Endothelial cell of umbilical vein (primary cell): ENCODE measurements at regions not wholly inside any gene's neighbourhood (a gene's known extent, or its start where the extent isn't known, plus 50 kb on each side); places are given as distances from the start of the nearest gene placed in this dataset.

Experiments used
- BruUV-seq: library from RNA; stranded (reverse); fragments of 400-500 nt; replicated peaks from 2 replicates; lab custom pipeline; 2021; lab: Mats Ljungman, UMichigan
- CTCF ChIA-PET: fragments of 300-600, 350-600 bp; sonication (Branson Sonifier 250); formaldehyde crosslinking; loops from one replicate; lab custom pipeline; 2021; ENCODE audit warnings: antibody characterized with exemption, inconsistent platforms; lab: Charles Lee
- POLR2A ChIA-PET: fragments of 300-600, 350-600 bp; sonication (Branson Sonifier 250); formaldehyde crosslinking; loops from one replicate; lab custom pipeline; 2021; ENCODE audit warnings: antibody characterized with exemption, inconsistent platforms; lab: Charles Lee
- DNase-seq: peaks from one replicate; pipeline ENCODE4 v3.0.0-alpha.2; 2011; ENCODE audit warnings: low read depth, low spot score
- FAIRE-seq: peaks from 2 replicates; lab custom pipeline; 2011; peaks lifted over from hg19 to GRCh38; lab: Jason Lieb, UNC
- H2AFZ ChIP-seq: 2 replicates; pipeline ENCODE4 v1.6.0; 2012; ENCODE audit warnings: low read depth, low read length, control low read depth, inconsistent platforms
- H3K27ac ChIP-seq: 2 replicates; pipeline ENCODE4 v1.5.1; 2011; ENCODE audit warnings: low read depth, mild to moderate bottlenecking, control low read depth, low read length, moderate library complexity; ENCODE audit not compliant: insufficient read depth
- H3K27me3 ChIP-seq, 2 experiments: 2 replicates each; pipeline versions ENCODE4 v1.6.0 to v1.6.1; 2011; ENCODE audit warnings: low read length in 2 of 2, mixed read lengths in 1 of 2; ENCODE audit not compliant: control insufficient read depth in 2 of 2, insufficient read depth in 2 of 2
- H3K36me3 ChIP-seq, 2 experiments: 2 replicates in 1 of 2; 3 replicates in 1 of 2; pipeline ENCODE4 v1.5.1; 2011; ENCODE audit warnings: low read length in 2 of 2, mild to moderate bottlenecking in 1 of 2, moderate library complexity in 1 of 2; ENCODE audit not compliant: control insufficient read depth in 2 of 2, insufficient read depth in 2 of 2; ENCODE audit errors: extremely low read depth in 1 of 2
- H3K4me1 ChIP-seq: 3 replicates; pipeline ENCODE4 v1.5.1; 2011; ENCODE audit warnings: mild to moderate bottlenecking, low read length; ENCODE audit not compliant: control insufficient read depth, insufficient read depth; ENCODE audit errors: extremely low read depth
- H3K4me2 ChIP-seq: 2 replicates; pipeline ENCODE4 v1.6.1; 2011; ENCODE audit warnings: low read length, control low read depth, mixed read lengths; ENCODE audit not compliant: insufficient read depth
- H3K4me3 ChIP-seq, 3 experiments: fragments of 200-600 bp in 1 of 3; sonication (generic), shearing (Covaris generic) in 1 of 3; replicated peaks in 1 of 3; 2 replicates each; pipeline ENCODE4 v1.5.1; 2011 to 2016; ENCODE audit warnings: control low read depth in 3 of 3, low read length in 3 of 3, mild to moderate bottlenecking in 2 of 3, inconsistent platforms in 1 of 3, low read depth in 1 of 3, moderate library complexity in 1 of 3; ENCODE audit not compliant: insufficient read depth in 1 of 3
- H3K79me2 ChIP-seq: 2 replicates; pipeline ENCODE4 v1.6.0; 2012; ENCODE audit warnings: low read length, inconsistent platforms; ENCODE audit not compliant: control insufficient read depth, insufficient read depth
- H3K9ac ChIP-seq: replicated peaks from 2 replicates; pipeline ENCODE3; 2011; ENCODE audit warnings: low read length, control low read depth; ENCODE audit not compliant: insufficient read depth; ENCODE audit errors: extremely low read depth
- H3K9me1 ChIP-seq: replicated peaks from 3 replicates; pipeline ENCODE4 v1.6.0; 2011; ENCODE audit warnings: mild to moderate bottlenecking, low read length; ENCODE audit not compliant: control insufficient read depth, insufficient read depth; ENCODE audit errors: extremely low read depth
- H3K9me3 ChIP-seq: replicated peaks from 2 replicates; pipeline ENCODE4 v1.5.1; 2012; ENCODE audit warnings: low read length, inconsistent platforms; ENCODE audit not compliant: control insufficient read depth, insufficient read depth
- H4K20me1 ChIP-seq: replicated peaks from 2 replicates; pipeline ENCODE3; 2011; ENCODE audit warnings: mild to moderate bottlenecking, low read length; ENCODE audit not compliant: control insufficient read depth, insufficient read depth; ENCODE audit errors: extremely low read depth
- EZH2 ChIP-seq: IDR thresholded peaks from 2 replicates; pipeline ENCODE4 v1.6.1; 2012; ENCODE audit warnings: borderline replicate concordance, low read depth, mild to moderate bottlenecking, moderate library complexity, low read length, inconsistent platforms; ENCODE audit not compliant: severe bottlenecking
- FOS ChIP-seq: IDR thresholded peaks from 2 replicates; pipeline ENCODE4 v1.6.1; 2011; ENCODE audit warnings: mild to moderate bottlenecking, low read length, moderate library complexity, borderline replicate concordance; ENCODE audit not compliant: insufficient read depth
- GATA2 ChIP-seq: IDR thresholded peaks from 2 replicates; pipeline ENCODE4 v1.7.0; 2011; ENCODE audit warnings: low read depth, mild to moderate bottlenecking, moderate library complexity, mixed read lengths, low read length; ENCODE audit not compliant: insufficient read length, insufficient read depth
- JUN ChIP-seq: IDR thresholded peaks from 2 replicates; pipeline ENCODE4 v1.6.1; 2011; ENCODE audit warnings: borderline replicate concordance, low read depth; ENCODE audit not compliant: insufficient read length, insufficient read depth
- MYC ChIP-seq: IDR thresholded peaks from one replicate; pipeline ENCODE4 v1.6.1; 2011; ENCODE audit warnings: mild to moderate bottlenecking, low read depth, low read length
- POLR2A ChIP-seq: IDR thresholded peaks from 2 replicates; pipeline ENCODE4 v1.6.1; 2012; ENCODE audit warnings: low read depth, mild to moderate bottlenecking, control low read depth, low read length
- POLR2AphosphoS5 ChIP-seq: IDR thresholded peaks from 2 replicates; pipeline ENCODE4 v1.6.1; 2012; ENCODE audit warnings: low read depth, mild to moderate bottlenecking, control low read depth, low read length, moderate library complexity; ENCODE audit not compliant: insufficient read depth
- dilution Hi-C: fragments of 300-500 bp; cut with MboI; formaldehyde crosslinking; loops from one replicate; pipeline ENCODE4 v1.15.0; 2019; ENCODE audit warnings: low sequenced_read_pairs; ENCODE audit not compliant: extremely low pct_ligation_motif_present
- intact Hi-C: fragments of 100-400 bp; cut with micrococcal nuclease; formaldehyde crosslinking; loops from one replicate; pipeline ENCODE4 v1.10.0; 2022
- TF ChIP-seq, protein P1 (sequence below), 2 donors: IDR thresholded peaks; 1 replicate in 1 of 2; 2 replicates in 1 of 2; pipeline ENCODE4 v1.5.1; 2011; ENCODE audit warnings: low read length in 2 of 2, mild to moderate bottlenecking in 2 of 2, moderate library complexity in 2 of 2, control low read depth in 1 of 2, inconsistent platforms in 1 of 2, low read depth in 1 of 2; ENCODE audit not compliant: insufficient read depth in 1 of 2; ENCODE audit errors: extremely low read depth in 1 of 2
- TF ChIP-seq, protein P2 (sequence below): IDR thresholded peaks from 2 replicates; pipeline ENCODE4 v1.6.1; 2011; ENCODE audit not compliant: insufficient read depth, insufficient read length

DNA sequence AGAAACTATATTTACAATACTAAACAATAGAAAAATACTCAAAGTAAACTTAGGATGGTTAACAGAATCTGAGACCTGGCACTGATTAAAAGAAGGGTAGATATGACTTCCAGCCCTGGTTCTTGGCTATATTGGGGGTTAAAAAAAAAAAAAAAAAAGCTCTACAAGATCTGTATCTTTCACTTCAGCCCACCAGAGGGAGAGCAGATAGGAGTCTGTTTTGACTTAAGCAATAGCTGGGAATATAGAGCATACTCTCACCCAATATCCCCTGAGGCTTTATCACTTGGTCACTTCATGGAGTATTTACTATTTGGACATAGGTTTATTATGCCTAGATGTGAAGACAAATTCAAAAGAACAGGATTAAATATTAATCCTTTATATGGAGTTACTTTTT, 598.9 kb upstream of the LINC00305 start:
- H3K9ac ChIP-seq = no peak overlapping the region
- BruUV-seq = no TSS peak
- POLR2A ChIA-PET = no interaction called here

More for the DNA sequence above, 598.9 kb upstream of the LINC00305 start:
- Histone ChIP-seq H4K20me1 (no peaks in the 10 kb centered on the region), H3K79me2 (no peaks in the 10 kb centered on the region), H2AFZ (no peak overlapping the region), H3K27me3 (no peaks in the 10 kb centered on the region), H3K4me3 (no peak overlapping the region), H3K9me3 (peaks cover 4% of the 10 kb centered on the region), H3K36me3 (no peaks in the 10 kb centered on the region), H3K9me1 (no peaks in the 10 kb centered on the region), H3K4me1 (no peaks in the 10 kb centered on the region), H3K27ac (no peak overlapping the region), H3K4me2 (no peak overlapping the region)
- dilution Hi-C loops (no loop called here), intact Hi-C loops (no loop called here)
- no peak for FAIRE-seq
- CTCF ChIA-PET = interaction anchor here (1.0 kb wide), 1 partner anchor 9 kb away, joined by 3 read pairs; no protein-coding TSS in a partner anchor
- no peak for TF ChIP-seq GATA2
- TF ChIP-seq MYC = no peak
- TF ChIP-seq POLR2A = no peak
- TF ChIP-seq JUN = no peak
- no peak for TF ChIP-seq FOS
- no peak for TF ChIP-seq EZH2
- TF ChIP-seq, protein P1, sequence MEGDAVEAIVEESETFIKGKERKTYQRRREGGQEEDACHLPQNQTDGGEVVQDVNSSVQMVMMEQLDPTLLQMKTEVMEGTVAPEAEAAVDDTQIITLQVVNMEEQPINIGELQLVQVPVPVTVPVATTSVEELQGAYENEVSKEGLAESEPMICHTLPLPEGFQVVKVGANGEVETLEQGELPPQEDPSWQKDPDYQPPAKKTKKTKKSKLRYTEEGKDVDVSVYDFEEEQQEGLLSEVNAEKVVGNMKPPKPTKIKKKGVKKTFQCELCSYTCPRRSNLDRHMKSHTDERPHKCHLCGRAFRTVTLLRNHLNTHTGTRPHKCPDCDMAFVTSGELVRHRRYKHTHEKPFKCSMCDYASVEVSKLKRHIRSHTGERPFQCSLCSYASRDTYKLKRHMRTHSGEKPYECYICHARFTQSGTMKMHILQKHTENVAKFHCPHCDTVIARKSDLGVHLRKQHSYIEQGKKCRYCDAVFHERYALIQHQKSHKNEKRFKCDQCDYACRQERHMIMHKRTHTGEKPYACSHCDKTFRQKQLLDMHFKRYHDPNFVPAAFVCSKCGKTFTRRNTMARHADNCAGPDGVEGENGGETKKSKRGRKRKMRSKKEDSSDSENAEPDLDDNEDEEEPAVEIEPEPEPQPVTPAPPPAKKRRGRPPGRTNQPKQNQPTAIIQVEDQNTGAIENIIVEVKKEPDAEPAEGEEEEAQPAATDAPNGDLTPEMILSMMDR (IDR thresholded peaks at IDR 0.05; ENCODE audit: extremely low read depth in 1 of 2, insufficient read depth in 1 of 2, low read depth in 1 of 2, low read length in 2 of 2) = no peak
- TF ChIP-seq POLR2AphosphoS5 = no peak
- TF ChIP-seq, protein P2, sequence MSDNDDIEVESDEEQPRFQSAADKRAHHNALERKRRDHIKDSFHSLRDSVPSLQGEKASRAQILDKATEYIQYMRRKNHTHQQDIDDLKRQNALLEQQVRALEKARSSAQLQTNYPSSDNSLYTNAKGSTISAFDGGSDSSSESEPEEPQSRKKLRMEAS = no peak
- DNase-seq = no peak
